ENCODE measurements at regions not wholly inside any gene's neighbourhood (a gene's known extent, or its start where the extent isn't known, plus 50 kb on each side); places are given as distances from the start of the nearest gene placed in this dataset.
A peak's percentile ranks its signal among the peaks of the same experiment; 100 is the strongest.

DNA sequence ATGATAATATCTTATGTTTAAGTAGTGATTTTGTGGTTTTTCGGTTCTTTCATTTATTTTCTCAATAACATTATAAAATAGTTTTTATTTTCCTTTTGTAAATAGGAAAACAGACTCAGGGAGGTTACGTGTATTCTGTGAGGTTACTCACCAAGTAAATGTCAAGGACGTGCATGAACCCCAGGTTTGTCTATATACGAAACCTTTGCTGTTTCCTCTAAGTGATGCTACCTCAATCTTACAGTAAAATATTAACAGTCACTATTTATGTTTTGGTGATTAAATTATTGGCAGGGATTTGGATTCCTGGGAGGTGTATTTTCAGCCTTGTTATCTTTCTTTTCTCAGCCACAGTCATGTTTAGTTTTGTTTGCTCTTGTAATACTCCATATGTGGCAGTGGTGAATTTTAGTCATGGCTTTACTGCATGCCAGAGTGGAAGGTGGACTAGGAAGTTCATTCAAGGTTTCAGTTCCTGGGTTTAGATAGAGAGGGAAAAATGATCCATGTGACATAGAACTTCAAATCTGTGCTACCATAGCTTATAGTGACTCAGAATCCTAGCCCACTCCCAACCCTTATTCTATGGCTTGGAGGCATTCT, 139.9 kb downstream of the ARL4A start:
- Histone ChIP-seq H3K36me3 (replicated peaks in 1 of 2; ENCODE audit: control insufficient read depth in 2 of 2, insufficient read depth in 2 of 2, low read length in 2 of 2) (no peaks in the 10 kb centered on the region), H2BK5ac (ENCODE audit: low read length) (no peak overlapping the region), H3K9me3 (replicated peaks in 1 of 2; ENCODE audit: control insufficient read depth in 2 of 2, insufficient read depth in 1 of 2, low read depth in 1 of 2, low read length in 2 of 2) (peaks cover 0 to 8% of the 10 kb centered on the region in 2 donors), H2AFZ (ENCODE audit: low read length) (peak overlapping the region; percentile 30), H3K79me1 (ENCODE audit: low read depth, low read length) (no peaks in the 10 kb centered on the region), H2AK5ac (ENCODE audit: low read depth, low read length) (no peak overlapping the region), H4K8ac (ENCODE audit: low read depth, low read length) (no peak overlapping the region), H3K27me3 (ENCODE audit: control insufficient read depth in 3 of 3, insufficient read depth in 3 of 3, low read depth in 1 of 3, low read length in 3 of 3) (no peaks in the 10 kb centered on the region), H3K14ac (ENCODE audit: low read length) (no peak overlapping the region), H3K9ac (ENCODE audit: low read depth, low read length, poor library complexity) (no peak overlapping the region), H3K27ac (replicated peaks; ENCODE audit: low read length) (no peak overlapping the region), H3K4me2 (ENCODE audit: insufficient read depth, low read length, poor library complexity, severe bottlenecking) (no peak overlapping the region), H2BK15ac (ENCODE audit: low read length) (no peak overlapping the region), H2BK12ac (ENCODE audit: low read length) (no peak overlapping the region), H3K4me1 (ENCODE audit: control insufficient read depth in 2 of 2, insufficient read depth in 1 of 2, low read depth in 1 of 2, low read length in 2 of 2) (no peaks in the 10 kb centered on the region), H4K91ac (ENCODE audit: low read depth, low read length, poor library complexity) (no peak overlapping the region), H3K4ac (ENCODE audit: low read length) (no peak overlapping the region), H3K4me3 (ENCODE audit: low read length in 2 of 2) (no peak overlapping the region), H3K18ac (ENCODE audit: low read length) (no peak overlapping the region), H3K23ac (ENCODE audit: low read depth, low read length, poor library complexity) (no peak overlapping the region), H2BK120ac (ENCODE audit: low read depth, low read length) (no peak overlapping the region)
- no peak for DNase-seq (ENCODE audit: low spot score)
- no CpG with 5 or more reads among the region's 4 CpGs for WGBS, 2 donors (ENCODE audit: extremely low coverage in 2 of 2, insufficient read length in 2 of 2, insufficient replicate concordance in 1 of 2)

DNA sequence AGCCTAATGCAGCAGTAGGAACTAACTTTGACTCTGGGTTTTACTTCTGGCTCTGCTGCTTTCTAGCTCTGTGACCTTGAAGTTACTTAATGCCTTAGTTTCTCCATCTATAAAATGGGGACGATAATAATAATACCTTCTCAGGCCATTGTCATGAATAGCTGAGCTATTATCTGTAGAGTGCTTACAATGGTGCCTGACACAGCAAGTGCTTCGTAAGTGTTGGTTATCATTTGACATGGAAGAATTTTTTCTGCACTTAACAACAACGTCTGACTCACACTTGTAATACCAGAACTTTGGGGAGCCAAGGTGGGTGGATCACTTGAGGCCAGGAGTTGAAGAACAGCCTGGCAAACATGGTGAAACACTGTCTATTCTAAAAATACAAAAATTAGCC, 140.5 kb downstream of the ARL4A start:
- no CpG with 5 or more reads among the region's 3 CpGs for WGBS, 2 donors (ENCODE audit: extremely low coverage in 2 of 2, insufficient read length in 2 of 2, insufficient replicate concordance in 1 of 2)
- no peak overlapping the region for H3K4ac ChIP-seq (ENCODE audit: low read length)
- H3K4me1 ChIP-seq (ENCODE audit: control insufficient read depth in 2 of 2, insufficient read depth in 1 of 2, low read depth in 1 of 2, low read length in 2 of 2) = no peaks in the 10 kb centered on the region

DNA sequence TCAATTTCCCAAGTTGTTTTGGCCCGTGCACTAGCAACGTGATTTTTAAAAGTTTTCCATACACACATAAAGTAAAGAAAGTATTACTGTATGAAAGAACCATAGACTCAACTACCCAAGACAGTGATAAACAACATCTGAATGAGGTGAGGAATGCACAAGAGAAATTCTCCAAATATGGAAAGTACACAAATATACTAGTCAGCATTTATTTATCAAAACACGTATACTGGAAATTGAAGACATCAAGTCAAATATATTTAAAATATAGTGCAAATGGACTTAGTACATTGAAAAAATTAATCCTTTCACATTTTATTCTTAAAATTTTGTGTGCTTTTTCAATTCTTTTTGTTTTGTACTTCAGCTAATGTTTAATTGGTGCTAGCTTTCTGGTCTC, 143.6 kb downstream of the ARL4A start:
- no peak overlapping the region for H3K4me3 ChIP-seq (ENCODE audit: low read length in 2 of 2)
- no peak for DNase-seq (ENCODE audit: low spot score)
- H3K4me2 ChIP-seq (ENCODE audit: insufficient read depth, low read length, poor library complexity, severe bottlenecking) = no peak overlapping the region

More for the DNA sequence above, 140.5 kb downstream of the ARL4A start:
- H2BK12ac ChIP-seq (ENCODE audit: low read length) = no peak overlapping the region
- H3K18ac ChIP-seq (ENCODE audit: low read length) = no peak overlapping the region
- H4K8ac ChIP-seq (ENCODE audit: low read depth, low read length) = no peak overlapping the region
- no peak for DNase-seq (ENCODE audit: low spot score)
- H3K4me3 ChIP-seq (ENCODE audit: low read length in 2 of 2) = no peak overlapping the region
- H3K9ac ChIP-seq (ENCODE audit: low read depth, low read length, poor library complexity) = no peak overlapping the region
- no peak overlapping the region for H4K91ac ChIP-seq (ENCODE audit: low read depth, low read length, poor library complexity)
- H2AFZ ChIP-seq (ENCODE audit: low read length) = no peak overlapping the region
- H3K4me2 ChIP-seq (ENCODE audit: insufficient read depth, low read length, poor library complexity, severe bottlenecking) = no peak overlapping the region
- no peak overlapping the region for H3K27ac ChIP-seq (replicated peaks; ENCODE audit: low read length)
- H2BK5ac ChIP-seq (ENCODE audit: low read length) = no peak overlapping the region
- peaks cover 0 to 9% of the 10 kb centered on the region in 2 donors for H3K9me3 ChIP-seq (replicated peaks in 1 of 2; ENCODE audit: control insufficient read depth in 2 of 2, insufficient read depth in 1 of 2, low read depth in 1 of 2, low read length in 2 of 2)
- H3K23ac ChIP-seq (ENCODE audit: low read depth, low read length, poor library complexity) = no peak overlapping the region
- no peaks in the 10 kb centered on the region for H3K27me3 ChIP-seq (ENCODE audit: control insufficient read depth in 3 of 3, insufficient read depth in 3 of 3, low read depth in 1 of 3, low read length in 3 of 3)
- H3K79me1 ChIP-seq (ENCODE audit: low read depth, low read length) = no peaks in the 10 kb centered on the region
- no peaks in the 10 kb centered on the region for H3K36me3 ChIP-seq (replicated peaks in 1 of 2; ENCODE audit: control insufficient read depth in 2 of 2, insufficient read depth in 2 of 2, low read length in 2 of 2)
- no peak overlapping the region for H2BK120ac ChIP-seq (ENCODE audit: low read depth, low read length)
- no peak overlapping the region for H3K14ac ChIP-seq (ENCODE audit: low read length)
- no peak overlapping the region for H2BK15ac ChIP-seq (ENCODE audit: low read length)
- no peak overlapping the region for H2AK5ac ChIP-seq (ENCODE audit: low read depth, low read length)

DNA sequence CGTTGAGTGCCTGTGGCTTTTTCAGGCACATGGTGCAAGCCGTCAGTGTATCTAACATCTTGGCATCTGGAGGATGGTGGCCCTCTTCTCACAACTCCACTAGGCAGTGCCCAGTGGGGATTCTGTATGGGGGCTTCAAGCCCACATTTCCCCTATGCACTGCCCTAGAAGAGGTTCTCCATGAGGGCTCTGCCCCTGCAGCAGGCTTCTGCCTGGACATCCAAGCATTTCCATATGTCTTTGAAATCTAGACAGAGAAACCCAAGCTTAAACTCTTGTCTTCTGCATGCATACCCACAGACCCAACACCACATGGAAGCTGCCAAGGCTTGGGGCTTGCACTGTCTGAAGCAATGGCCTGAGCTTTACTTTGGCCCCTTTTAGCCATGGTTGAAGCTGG, 146.4 kb downstream of the ARL4A start:
- H3K4ac ChIP-seq (ENCODE audit: low read length) = no peak overlapping the region
- no peak overlapping the region for H2BK120ac ChIP-seq (ENCODE audit: low read depth, low read length)
- H3K18ac ChIP-seq (ENCODE audit: low read length) = no peak overlapping the region
- H2BK12ac ChIP-seq (ENCODE audit: low read length) = no peak overlapping the region
- H3K27me3 ChIP-seq (ENCODE audit: control insufficient read depth in 3 of 3, insufficient read depth in 3 of 3, low read depth in 1 of 3, low read length in 3 of 3) = no peaks in the 10 kb centered on the region
- H3K14ac ChIP-seq (ENCODE audit: low read length) = no peak overlapping the region
- no peak overlapping the region for H3K23ac ChIP-seq (ENCODE audit: low read depth, low read length, poor library complexity)
- H4K91ac ChIP-seq (ENCODE audit: low read depth, low read length, poor library complexity) = no peak overlapping the region
- no peak overlapping the region for H2BK15ac ChIP-seq (ENCODE audit: low read length)
- no peak overlapping the region for H4K8ac ChIP-seq (ENCODE audit: low read depth, low read length)
- H2BK5ac ChIP-seq (ENCODE audit: low read length) = no peak overlapping the region
- no peak for DNase-seq (ENCODE audit: low spot score)
- no peak overlapping the region for H3K27ac ChIP-seq (replicated peaks; ENCODE audit: low read length)
- no peaks in the 10 kb centered on the region for H3K36me3 ChIP-seq (replicated peaks in 1 of 2; ENCODE audit: control insufficient read depth in 2 of 2, insufficient read depth in 2 of 2, low read length in 2 of 2)
- H3K9me3 ChIP-seq (replicated peaks in 1 of 2; ENCODE audit: control insufficient read depth in 2 of 2, insufficient read depth in 1 of 2, low read depth in 1 of 2, low read length in 2 of 2) = peaks cover 4 to 30% of the 10 kb centered on the region in 2 donors
- no peak overlapping the region for H3K4me2 ChIP-seq (ENCODE audit: insufficient read depth, low read length, poor library complexity, severe bottlenecking)
- no peak overlapping the region for H3K4me3 ChIP-seq (ENCODE audit: low read length in 2 of 2)
- no peak overlapping the region for H2AFZ ChIP-seq (ENCODE audit: low read length)
- WGBS, 2 donors (ENCODE audit: extremely low coverage in 2 of 2, insufficient read length in 2 of 2, insufficient replicate concordance in 1 of 2) = no CpG with 5 or more reads among the region's 2 CpGs
- H2AK5ac ChIP-seq (ENCODE audit: low read depth, low read length) = no peak overlapping the region
- H3K9ac ChIP-seq (ENCODE audit: low read depth, low read length, poor library complexity) = no peak overlapping the region
- no peaks in the 10 kb centered on the region for H3K4me1 ChIP-seq (ENCODE audit: control insufficient read depth in 2 of 2, insufficient read depth in 1 of 2, low read depth in 1 of 2, low read length in 2 of 2)
- H3K79me1 ChIP-seq (ENCODE audit: low read depth, low read length) = no peaks in the 10 kb centered on the region

More for the DNA sequence above, 143.6 kb downstream of the ARL4A start:
- no CpG with 5 or more reads among the region's 3 CpGs for WGBS, 2 donors (ENCODE audit: extremely low coverage in 2 of 2, insufficient read length in 2 of 2, insufficient replicate concordance in 1 of 2)
- Histone ChIP-seq H4K8ac (ENCODE audit: low read depth, low read length) (no peak overlapping the region), H3K79me1 (ENCODE audit: low read depth, low read length) (no peaks in the 10 kb centered on the region), H2AK5ac (ENCODE audit: low read depth, low read length) (no peak overlapping the region), H3K27me3 (ENCODE audit: control insufficient read depth in 3 of 3, insufficient read depth in 3 of 3, low read depth in 1 of 3, low read length in 3 of 3) (no peaks in the 10 kb centered on the region), H4K91ac (ENCODE audit: low read depth, low read length, poor library complexity) (no peak overlapping the region), H3K4ac (ENCODE audit: low read length) (no peak overlapping the region), H3K9me3 (replicated peaks in 1 of 2; ENCODE audit: control insufficient read depth in 2 of 2, insufficient read depth in 1 of 2, low read depth in 1 of 2, low read length in 2 of 2) (peaks cover 4 to 30% of the 10 kb centered on the region in 2 donors), H3K36me3 (replicated peaks in 1 of 2; ENCODE audit: control insufficient read depth in 2 of 2, insufficient read depth in 2 of 2, low read length in 2 of 2) (no peaks in the 10 kb centered on the region), H3K27ac (replicated peaks; ENCODE audit: low read length) (no peak overlapping the region), H2AFZ (ENCODE audit: low read length) (no peak overlapping the region), H3K4me1 (ENCODE audit: control insufficient read depth in 2 of 2, insufficient read depth in 1 of 2, low read depth in 1 of 2, low read length in 2 of 2) (no peaks in the 10 kb centered on the region), H3K9ac (ENCODE audit: low read depth, low read length, poor library complexity) (no peak overlapping the region), H3K14ac (ENCODE audit: low read length) (no peak overlapping the region), H2BK15ac (ENCODE audit: low read length) (no peak overlapping the region), H2BK5ac (ENCODE audit: low read length) (no peak overlapping the region), H2BK12ac (ENCODE audit: low read length) (no peak overlapping the region), H2BK120ac (ENCODE audit: low read depth, low read length) (no peak overlapping the region), H3K23ac (ENCODE audit: low read depth, low read length, poor library complexity) (no peak overlapping the region), H3K18ac (ENCODE audit: low read length) (no peak overlapping the region)

All from neuronal stem cell (in vitro differentiated cells).